Left lobe of liver (tissue), 2 donors: ENCODE measurements at regions not wholly inside any gene's neighbourhood (a gene's known extent, or its start where the extent isn't known, plus 50 kb on each side); places are given as distances from the start of the nearest gene placed in this dataset.
"Not testable (repeated sequence)": the region's sequence is repeated elsewhere in the genome, so short reads cannot be mapped to it uniquely, and the experiment has no call there.

Experiments used
- ATAC-seq: fragments of 200-7000 bp; cut with Tn5 transposase; one replicate; pipeline ENCODE4 v1.9.1; 2020; ENCODE audit warnings: mild to moderate bottlenecking, moderate library complexity
- DNase-seq: peaks from one replicate; pipeline ENCODE4 v3.0.0-alpha.2; 2020; ENCODE audit warnings: low spot score
- donor health status: DM: no; HTN: no; CAD: no; lungs with moderate emphysema.
- donor health status: DM: no; HTN: yes; CAD: no.

DNA sequence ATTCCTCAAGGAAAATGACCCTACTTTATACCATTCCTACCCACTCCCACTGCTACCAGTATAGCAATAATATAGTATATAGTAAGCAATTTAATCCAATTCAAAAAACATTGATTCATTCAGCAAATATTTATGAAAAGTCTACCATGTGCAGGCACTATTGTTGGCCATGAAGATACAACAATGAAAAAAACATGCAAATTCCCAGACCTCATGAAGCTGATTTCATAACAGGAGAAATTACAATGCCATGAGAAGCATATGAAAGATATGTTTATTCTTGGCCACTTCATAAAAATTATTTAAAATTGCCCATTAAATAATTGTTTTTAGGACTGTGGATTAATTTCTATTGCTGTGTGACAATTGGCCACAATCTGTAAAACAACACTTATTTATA, 315.8 kb upstream of the COL8A1 start:
- DNase-seq, result no peak
- no peak for ATAC-seq

- no peak for ATAC-seq
- no peak for DNase-seq
Measured at GRCh38 chr3:99321261-99321660, 317.1 kb upstream of the COL8A1 start.

DNA sequence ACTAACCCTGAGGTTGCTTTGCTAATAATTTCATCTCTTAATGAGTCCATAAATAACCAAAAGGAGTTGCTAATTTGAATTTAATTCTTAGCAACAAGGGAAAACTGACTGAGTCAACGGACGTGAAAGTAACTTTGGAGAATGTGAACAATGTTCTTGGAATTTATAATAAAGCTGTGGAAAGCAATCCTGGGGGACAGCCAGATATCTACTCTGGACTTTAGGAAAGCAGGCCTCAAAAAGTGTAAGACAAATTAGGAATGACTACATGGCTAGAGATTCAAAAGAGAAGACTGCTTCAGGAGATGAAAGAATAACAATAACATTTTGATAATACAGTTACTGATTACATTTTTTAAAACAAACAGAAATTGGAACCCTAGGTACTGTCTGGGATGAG, 318.4 kb upstream of the COL8A1 start:
- ATAC-seq (no peak), DNase-seq (no peak)

- DNase-seq (no peak), ATAC-seq (no peak)
Measured at GRCh38 chr3:99319450-99319849, 318.9 kb upstream of the COL8A1 start.

DNA sequence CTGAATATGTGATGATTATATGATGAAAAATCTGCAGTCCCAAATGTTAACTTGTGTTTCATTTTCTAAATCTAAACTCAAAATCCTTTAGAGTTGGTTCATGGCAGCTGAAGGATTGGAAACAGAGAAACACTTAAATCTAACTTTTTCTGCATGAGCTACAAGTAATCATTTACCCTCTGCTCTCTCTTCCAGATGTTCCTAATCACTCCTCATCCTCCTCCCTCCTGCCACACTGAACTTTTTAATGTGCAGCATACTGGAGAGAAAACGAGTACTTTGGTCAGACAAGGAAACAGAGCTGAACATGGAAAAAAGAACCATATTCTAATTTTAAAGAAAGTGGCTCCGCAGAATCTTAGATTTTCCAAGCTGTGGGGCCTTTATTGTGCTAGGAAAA, 321.2 kb upstream of the COL8A1 start:
- no peak for DNase-seq
- no peak for ATAC-seq

GRCh38 chr3:99315896-99316295, 322.5 kb upstream of the COL8A1 start:
- ATAC-seq, result no peak
- no peak for DNase-seq

DNA sequence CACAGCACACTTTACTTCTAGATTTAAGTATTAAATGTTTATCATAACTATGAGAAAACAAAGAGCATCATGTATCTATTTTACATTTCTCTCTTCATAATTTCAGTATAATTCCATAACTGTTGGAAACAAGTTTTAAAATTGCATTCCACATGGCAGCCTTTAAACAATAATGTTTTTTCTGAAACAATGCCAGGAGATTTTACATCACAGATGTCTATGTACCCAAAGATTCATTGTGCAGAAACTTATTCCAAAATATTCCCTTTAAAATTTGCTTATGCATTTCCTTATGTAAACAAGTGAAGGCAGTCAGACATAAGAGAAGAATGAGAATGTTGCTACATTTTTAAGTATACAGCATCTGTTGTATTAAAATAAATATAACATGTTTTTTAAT, 324.9 kb upstream of the COL8A1 start:
- DNase-seq (no peak), ATAC-seq (no peak)

DNA sequence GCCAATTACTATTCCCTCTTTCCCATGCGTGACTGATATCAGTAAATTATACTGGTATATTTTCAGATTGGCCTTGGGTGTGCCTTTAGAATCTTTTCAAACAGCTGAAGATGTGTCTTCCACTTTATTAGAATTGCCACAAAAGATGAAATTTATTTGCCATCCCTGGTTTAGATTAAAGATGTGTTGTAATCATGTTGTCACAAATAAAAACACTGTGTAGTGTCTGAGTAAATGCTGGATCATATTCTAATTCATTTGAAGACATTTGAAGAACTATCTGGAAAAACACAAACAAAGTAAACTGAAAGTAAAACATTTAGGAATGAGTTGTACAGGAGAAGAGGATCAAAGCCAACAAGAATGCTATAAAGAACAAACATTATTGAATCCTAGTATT, 339.7 kb upstream of the COL8A1 start:
- no peak for ATAC-seq

GRCh38 chr3:99295836-99296235, 342.6 kb upstream of the COL8A1 start:
- no peak for DNase-seq
- ATAC-seq, result no peak

More for the DNA sequence above, 339.7 kb upstream of the COL8A1 start:
- DNase-seq, result no peak

DNA sequence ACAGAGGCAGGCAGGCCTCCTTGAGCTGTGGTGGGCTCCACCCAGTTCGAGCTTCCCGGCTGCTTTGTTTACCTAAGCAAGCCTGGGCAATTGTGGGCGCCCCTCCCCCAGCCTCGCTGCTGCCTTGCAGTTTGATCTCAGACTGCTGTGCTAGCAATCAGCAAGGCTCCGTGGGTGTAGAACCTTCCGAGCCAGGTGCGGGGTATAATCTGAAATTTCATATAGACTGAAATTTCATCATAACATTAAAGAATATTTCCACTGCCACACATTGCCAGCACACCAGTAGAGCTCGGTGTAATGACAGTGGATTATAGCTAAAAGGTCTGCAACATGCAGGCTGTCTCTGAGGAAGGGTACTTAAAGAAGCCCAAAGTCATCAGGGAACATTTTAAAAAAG, 344.3 kb upstream of the COL8A1 start:
- not testable (repeated sequence) for DNase-seq, ATAC-seq

DNA sequence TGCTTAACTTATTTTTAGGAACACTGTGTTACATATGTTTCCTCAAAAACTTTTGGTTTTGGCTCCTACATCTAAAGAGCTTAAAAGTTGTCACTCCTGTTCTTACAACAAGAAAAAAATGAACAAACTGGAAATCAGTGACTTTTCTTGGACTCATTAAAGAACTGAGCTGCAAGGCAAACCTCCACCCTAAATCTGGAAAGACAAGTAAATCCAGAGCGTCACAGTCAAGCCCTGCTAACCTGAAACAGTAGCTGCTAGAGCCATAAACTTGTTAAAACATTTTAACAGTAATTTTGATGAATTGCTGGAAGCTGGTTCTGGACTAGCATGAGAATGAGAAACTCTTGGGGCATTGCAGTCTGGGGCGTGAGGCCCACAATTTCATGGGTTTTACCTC, 350.5 kb upstream of the COL8A1 start:
- DNase-seq (no peak), ATAC-seq (no peak)

GRCh38 chr3:99286266-99286845, 352.0 kb upstream of the COL8A1 start:
- ATAC-seq, result no peak
- DNase-seq, result no peak

DNA sequence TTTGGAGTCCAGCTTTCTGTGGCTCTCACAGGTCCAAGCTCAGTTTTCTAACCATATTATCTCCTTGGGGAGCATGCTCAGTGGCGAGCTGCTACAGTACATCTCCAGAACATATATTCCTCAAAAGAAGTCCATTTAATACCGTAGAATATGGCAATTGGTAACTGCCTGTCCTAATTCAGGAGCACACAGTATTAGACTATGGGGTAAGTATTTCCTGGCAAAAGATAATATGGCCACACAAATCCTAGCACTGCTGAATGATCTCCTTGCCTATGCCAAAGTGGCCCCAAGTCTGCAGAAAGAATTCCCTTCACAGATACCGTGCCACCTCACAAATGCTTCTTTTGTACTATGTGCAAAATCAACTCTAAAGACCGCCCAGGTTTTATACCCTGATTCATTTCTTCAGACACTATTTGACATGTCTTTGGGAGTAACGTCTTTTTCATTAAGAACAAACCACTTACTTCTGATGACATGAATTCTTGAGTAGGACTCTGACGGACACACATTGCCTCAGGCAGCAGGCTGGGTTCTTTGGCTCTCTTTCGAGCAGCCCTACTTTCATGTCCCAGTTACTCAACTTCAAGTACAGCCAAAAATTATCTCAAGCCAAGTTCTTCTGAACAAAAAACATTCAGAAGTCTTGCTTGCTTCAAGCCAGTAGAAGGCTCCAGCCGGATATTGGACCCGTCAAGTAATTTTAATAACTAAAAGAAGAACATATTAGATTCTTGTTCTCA, 368.3 kb upstream of the DCBLD2 start:
- DNase-seq, result no peak
- no peak for ATAC-seq

DNA sequence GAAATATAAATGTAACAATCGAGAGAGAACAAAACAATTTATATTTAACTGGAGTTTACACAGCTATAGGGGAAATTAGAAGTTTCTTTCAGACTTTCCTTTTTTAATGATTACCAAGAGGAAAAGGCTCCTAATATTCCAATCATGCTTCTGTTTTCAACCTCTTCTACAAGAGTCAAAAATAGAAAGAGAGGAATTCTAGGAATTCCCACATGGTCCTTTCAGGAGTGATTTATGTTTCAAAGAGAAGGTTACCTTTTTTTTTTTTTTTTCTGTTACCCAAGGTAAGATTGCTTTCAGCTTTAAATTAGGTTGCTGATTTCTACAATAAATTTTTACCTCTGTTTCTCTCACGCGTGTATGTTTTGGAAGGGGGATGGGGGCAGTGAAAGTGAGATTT, 355.3 kb upstream of the DCBLD2 start:
- DNase-seq, result no peak
- no peak for ATAC-seq

DNA sequence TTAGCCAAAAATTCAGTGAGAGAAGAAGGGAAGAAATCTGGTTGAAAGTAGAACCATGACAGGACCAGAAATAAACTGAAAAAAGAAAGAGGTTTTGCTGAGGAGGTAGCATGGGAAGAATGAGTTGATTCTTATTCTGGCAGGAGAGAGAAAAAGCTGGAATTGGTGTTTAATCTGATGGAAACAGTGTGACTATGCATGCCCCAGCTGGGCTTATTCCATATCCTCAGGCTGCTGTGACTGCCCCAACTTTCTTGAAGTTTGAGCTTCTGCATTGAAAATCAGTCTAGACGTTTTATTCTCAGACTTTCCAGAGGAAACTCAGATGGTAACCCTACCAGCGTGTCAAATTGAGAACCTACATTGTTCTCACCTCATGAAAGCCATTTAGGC, 352.5 kb upstream of the DCBLD2 start:
- no peak for ATAC-seq
- no peak for DNase-seq

DNA sequence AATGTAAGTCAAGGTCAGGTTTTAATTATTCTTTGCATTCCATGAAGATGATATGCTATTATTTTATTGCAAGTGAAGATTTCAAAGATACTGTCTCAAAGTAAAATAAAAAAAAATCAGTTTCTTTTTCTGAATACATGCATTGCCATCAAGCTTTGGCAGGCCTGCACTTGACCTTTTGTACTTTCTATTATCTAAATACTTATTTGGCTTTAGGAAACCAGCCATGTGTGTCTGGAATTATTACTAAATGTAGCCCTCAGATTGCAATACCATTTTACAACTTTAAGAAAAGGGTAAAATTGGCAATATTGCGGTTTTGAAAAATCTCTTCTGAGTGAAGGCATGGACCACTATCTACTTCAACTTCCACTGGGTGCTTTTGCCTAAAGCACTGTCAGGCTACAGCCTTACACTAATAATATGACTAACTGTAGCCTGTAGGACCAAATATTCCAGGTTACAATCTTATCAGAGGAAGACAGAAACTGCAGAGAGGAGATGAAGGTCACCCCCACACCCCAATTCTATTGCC, 349.4 kb upstream of the DCBLD2 start:
- no peak for DNase-seq
- ATAC-seq, result peak; percentile 88

GRCh38 chr3:99250272-99250671, 348.8 kb upstream of the DCBLD2 start:
- ATAC-seq, result peak; percentile 59
- no peak for DNase-seq

GRCh38 chr3:99249627-99250026, 348.1 kb upstream of the DCBLD2 start:
- DNase-seq, result no peak
- ATAC-seq, result no peak

- DNase-seq (no peak), ATAC-seq (no peak)
Measured at GRCh38 chr3:99248913-99249312, 347.4 kb upstream of the DCBLD2 start.

GRCh38 chr3:99248130-99248529, 346.6 kb upstream of the DCBLD2 start:
- no peak for DNase-seq
- no peak for ATAC-seq

- no peak for DNase-seq
- ATAC-seq, result peak; percentile 60
Measured at GRCh38 chr3:99246010-99246654, 344.6 kb upstream of the DCBLD2 start.

DNA sequence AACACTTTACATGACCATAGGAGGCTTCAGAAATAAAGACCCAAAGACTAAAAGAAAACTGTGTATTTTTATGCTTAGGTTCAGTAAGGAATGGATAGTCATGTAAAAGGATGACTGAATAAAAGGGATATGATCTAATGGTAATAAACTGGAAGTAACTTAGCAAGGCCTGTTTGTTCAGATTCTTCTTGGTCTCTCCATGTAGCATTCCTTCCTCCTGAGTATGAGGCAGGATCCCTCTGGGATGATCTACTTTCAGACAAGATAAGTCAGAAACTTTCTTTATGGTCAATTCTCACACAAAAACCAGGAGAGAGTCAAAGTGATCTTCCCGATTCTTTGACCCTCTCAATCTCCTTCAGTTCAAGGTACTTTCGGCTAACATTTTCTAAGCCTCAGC, 340.8 kb upstream of the DCBLD2 start:
- ATAC-seq (no peak), DNase-seq (no peak)
